T1000 (cell line): ENCODE measurements at regions not wholly inside any gene's neighbourhood (a gene's known extent, or its start where the extent isn't known, plus 50 kb on each side); places are given as distances from the start of the nearest gene placed in this dataset.
"Not testable (repeated sequence)": the region's sequence is repeated elsewhere in the genome, so short reads cannot be mapped to it uniquely, and the experiment has no call there.

Source experiments
- DNase-seq: peaks from one replicate; lab custom pipeline; 2025; ENCODE audit warnings: mixed read lengths; lab: John Stamatoyannopoulos, UW

DNA sequence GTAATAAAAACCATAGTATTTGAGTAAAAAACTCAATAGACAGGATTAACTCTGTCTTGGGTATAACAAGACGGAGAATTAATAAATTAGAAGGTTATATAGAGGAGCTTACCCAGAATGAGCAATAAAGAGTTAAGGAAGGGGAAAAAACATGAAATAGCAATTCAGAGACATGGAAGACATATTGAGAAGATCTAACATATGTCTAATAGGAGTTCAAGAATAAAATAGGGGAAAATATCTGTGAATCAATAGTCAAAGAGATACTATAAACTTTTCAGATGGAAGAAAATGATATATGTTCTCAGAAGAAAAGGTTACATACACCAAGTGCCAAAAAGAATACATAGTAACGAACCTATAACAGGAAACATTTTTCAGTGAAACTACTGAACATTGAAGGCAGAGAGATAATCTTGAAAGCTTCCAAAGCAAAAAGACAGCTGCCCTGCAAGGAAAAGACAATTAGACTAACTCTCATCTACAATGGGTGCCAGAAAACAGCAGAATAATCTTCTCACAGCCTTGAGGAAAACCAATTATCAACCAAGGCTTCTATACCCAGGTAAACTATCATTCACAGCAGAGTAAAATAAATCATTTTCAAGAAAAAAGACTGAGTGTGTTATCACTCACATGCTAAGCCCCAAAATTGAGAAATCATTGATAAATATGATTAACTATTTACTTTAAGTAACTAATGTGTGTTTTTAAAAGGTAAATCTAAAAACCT lies 106.0 kb downstream of the ENC1 start:
- DNase-seq = no peak

DNA sequence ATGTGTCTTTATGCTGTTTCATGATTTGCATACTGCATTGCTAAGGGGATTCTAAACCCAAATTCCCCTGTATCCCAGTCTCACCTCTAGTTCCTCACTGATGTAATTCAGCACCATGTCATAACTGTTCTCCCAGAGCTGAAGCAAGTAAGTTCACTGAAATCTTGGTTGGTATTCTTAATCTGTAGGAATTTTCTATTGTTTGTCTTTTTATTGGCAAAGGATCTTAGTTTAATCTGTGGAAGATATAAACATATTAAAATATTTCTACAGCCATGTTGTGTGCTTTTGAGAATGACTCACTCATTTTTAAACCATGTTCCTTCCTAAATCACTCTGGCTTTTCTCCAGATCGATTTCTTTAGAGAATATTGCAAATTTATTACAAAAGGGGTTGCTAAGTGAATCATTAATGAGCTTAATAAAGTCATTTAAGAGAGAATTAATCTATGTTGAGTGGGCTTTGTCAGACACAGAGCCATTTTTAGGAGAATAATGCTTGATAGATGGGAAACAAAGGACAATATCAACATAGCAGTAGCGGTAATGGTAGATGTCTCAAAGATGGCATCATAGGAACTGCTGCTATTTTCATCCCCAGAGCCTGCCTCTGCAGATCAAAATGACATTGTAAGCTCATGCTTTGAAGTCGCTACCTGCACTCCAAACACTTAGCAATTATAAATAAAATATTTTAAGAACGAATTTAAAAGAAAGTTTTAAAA lies 110.0 kb downstream of the ENC1 start:
- no peak for DNase-seq

GRCh38 chr5:74529101-74529500 lies 111.4 kb downstream of the ENC1 start:
- DNase-seq = no peak

DNA sequence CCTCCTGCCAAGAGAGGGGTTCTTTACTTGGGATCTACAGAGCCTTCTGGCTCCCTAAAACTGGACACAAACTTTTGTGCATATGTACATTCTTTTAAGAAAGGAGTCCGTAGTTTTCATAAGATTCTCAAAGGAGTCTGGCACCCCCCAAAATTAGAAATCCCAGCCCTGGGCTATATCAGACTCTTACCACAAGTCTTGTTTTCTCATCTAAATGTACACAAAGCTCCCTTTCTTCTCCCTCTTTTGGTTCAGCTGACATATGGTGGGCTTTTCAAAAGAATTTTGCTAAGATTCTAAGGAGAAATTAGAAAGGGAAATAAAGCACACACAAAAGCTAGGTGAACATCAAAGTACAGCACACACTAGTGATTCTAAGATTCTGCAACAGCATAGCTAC lies 114.4 kb downstream of the ENC1 start:
- no peak for DNase-seq

DNA sequence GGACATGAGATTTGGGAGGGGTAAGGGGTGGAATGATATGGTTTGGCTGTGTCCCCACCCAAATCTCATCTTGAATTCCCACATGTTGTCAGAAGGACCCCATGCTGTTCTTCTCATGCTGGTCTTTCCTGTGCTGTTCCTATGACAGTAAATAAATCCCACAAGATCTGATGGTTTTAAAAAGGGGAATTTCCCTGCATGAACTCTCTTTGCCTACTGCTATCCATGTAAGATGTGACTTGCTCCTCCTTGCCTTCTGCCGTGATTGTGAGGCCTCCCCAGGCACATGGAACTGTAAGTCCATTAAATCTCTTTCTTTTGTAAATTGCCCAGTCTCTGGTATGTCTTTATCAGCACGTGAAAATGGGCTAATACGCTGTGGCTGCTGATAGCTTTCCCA lies 115.8 kb downstream of the ENC1 start:
- DNase-seq = not testable (repeated sequence)

DNA sequence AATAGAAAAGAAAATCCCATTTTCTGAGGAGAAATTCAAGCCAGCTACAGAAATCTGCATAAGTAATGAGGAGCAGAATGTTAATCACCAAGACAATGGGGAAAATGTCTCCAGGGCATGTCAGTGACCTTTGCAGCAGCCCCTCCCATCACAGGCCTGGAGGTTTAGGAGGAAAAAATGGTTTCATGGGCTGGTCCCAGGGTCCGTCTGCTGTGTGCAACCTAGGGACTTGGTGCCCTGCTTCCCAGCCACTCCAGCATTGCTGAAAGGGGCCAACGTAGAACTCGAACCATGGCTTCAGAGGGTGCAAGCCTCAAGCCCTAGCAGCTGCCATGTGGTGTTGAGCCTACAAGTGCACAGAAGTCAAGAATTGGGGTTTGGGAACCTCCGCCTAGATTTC lies 116.8 kb downstream of the ENC1 start:
- not testable (repeated sequence) for DNase-seq

- not testable (repeated sequence) for DNase-seq
Measured at GRCh38 chr5:74522838-74523237, 117.7 kb downstream of the ENC1 start.

GRCh38 chr5:74521401-74521800 lies 119.1 kb downstream of the ENC1 start:
- DNase-seq = no peak

- no peak for DNase-seq
Measured at GRCh38 chr5:74519679-74520078, 120.8 kb downstream of the ENC1 start.

GRCh38 chr5:74519161-74519571 lies 121.4 kb downstream of the ENC1 start:
- DNase-seq = no peak

GRCh38 chr5:74517700-74518099 lies 122.8 kb downstream of the ENC1 start:
- no peak for DNase-seq

DNA sequence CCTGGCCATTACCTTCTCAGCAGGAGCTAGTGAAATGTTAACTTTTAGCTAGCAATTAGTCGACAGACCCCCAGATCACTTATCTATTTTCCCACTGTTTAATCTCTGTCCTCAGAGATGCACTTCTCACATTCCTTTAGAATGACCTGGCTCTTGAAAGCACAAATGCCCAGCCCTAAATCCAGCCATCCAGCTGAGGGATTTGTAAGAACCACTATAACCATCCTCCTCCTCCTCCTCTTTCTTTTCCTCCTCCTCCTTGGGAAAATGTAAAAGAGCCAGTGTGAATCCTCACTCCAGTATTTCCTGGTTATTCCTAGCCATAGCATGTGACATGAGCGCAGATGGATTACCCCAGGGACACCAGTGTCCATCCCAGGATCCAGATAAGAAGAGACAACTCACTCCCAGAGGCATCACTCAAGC lies 124.3 kb downstream of the ENC1 start:
- DNase-seq = no peak

- DNase-seq = no peak
Measured at GRCh38 chr5:74514888-74515551, 125.5 kb downstream of the ENC1 start.

DNA sequence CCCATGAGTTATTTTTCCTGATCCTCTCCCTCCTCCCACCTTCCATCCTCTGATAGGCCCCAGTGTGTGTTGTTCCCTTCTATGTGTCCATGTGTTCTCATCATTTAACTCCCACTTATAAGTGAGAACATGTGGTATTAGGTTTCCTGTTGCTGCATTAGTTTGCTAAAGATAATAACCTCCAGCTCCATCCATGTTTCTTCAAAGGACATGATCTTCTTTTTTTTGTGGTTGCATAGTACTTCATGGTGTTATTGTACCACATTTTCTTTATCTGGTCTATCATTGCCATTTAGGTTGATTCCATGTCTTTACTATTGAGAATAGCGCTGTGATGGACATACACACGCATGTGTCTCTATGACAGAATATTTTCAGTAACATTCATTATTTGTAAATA lies 128.8 kb downstream of the ENC1 start:
- not testable (repeated sequence) for DNase-seq

- no peak for DNase-seq
Measured at GRCh38 chr5:74510476-74511075, 130.0 kb downstream of the ENC1 start.

DNA sequence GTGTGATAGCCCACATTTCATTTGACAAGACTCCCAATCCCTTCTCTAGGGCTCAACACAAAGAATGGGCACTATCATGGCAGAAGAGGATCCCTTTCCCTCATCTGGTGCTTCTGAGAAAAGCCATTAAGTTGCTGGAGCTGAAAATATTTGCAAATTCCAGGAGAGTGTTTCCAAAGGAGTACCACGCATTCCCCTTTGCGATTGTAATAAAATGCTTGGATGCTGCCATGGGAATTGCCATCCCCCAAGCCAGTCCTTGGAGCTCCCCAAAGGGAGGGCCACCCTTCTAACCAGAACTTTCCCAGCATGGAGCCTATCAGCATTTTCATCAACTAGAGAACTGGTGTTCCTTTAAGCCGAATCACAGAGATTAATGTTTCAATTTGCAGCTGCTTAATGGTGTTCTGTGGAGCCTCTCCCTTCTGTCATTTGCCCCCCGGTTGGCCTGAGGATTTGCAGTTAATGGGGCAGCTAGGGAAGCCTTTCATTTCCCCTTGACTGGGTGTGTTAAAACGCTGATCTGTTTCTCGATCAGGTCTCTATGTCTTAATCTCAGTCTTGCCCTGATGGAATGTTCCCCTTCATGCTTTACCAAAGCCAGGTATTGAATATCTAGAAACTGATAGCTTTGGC lies 133.0 kb downstream of the ENC1 start:
- DNase-seq = no peak

- no peak for DNase-seq
Measured at GRCh38 chr5:74506119-74506518, 134.4 kb downstream of the ENC1 start.

DNA sequence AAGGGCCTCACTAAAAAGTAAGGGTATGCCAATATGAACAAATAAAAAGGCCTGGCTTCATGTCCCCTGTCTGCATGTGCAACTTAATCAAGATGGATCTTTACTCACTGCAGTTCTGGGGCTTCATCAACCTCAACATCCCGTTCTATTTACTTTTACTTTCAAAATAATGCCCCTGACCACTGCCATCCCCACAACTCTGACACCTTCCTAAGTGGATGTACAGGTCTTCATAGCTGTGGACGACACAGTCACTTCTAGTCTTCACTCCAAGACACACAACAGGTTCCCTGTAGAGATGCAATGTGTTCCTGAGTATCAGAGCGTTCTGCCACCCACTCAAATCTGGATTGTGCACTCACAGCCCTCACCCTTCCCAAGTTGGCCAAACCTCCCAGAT lies 136.1 kb downstream of the ENC1 start:
- DNase-seq = no peak

DNA sequence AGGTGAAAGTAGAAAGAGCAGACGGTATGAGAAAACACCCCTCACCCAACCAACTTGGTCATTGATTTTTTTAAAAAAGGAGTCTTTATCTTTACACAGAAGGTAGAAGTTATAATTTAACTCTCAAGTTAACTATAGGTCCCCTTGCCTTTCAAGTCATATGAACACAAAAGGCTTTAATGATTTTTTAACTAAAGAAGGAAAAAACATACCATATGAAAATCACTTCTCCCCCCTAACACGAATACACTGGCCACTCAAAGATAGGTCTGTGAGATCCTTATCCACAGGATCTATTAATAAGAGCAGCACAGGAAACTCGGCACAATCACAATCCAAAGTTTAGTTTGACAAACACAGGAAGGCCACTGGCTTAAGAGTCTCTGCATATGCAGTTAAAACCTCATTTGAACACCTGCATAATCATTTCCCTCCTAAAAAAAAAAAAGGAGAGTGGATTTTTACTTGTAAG lies 138.0 kb downstream of the ENC1 start:
- DNase-seq = no peak

- no peak for DNase-seq
Measured at GRCh38 chr5:74501674-74502478, 138.7 kb downstream of the ENC1 start.
